Smooth muscle cell (in vitro differentiated cells): ENCODE measurements at regions not wholly inside any gene's neighbourhood (a gene's known extent, or its start where the extent isn't known, plus 50 kb on each side); places are given as distances from the start of the nearest gene placed in this dataset.

ENCODE experiments used
- DNase-seq: peaks from one replicate; lab custom pipeline; 2025; ENCODE audit not compliant: unreplicated experiment; lab: John Stamatoyannopoulos, UW
- H2AFZ ChIP-seq: fragments of 200-600 bp; sonication (generic); 2 replicates; pipeline ENCODE4 v1.6.0; 2016; ENCODE audit warnings: antibody characterized with exemption, low read depth, mild to moderate bottlenecking
- H3F3A ChIP-seq: fragments of 200-600 bp; sonication (generic); 2 replicates; pipeline ENCODE4 v1.6.0; 2017; ENCODE audit warnings: antibody characterized with exemption, low read depth
- H3K27ac ChIP-seq: fragments of 200-600 bp; sonication (generic); 2 replicates; pipeline ENCODE4 v1.5.1; 2016; ENCODE audit warnings: low read depth, mild to moderate bottlenecking
- H3K27me3 ChIP-seq: fragments of 200-600 bp; sonication (generic); 2 replicates; pipeline ENCODE4 v1.6.1; 2016; ENCODE audit warnings: low read depth, mild to moderate bottlenecking
- H3K36me3 ChIP-seq: fragments of 200-600 bp; sonication (generic); 2 replicates; pipeline ENCODE4 v1.5.1; 2016; ENCODE audit warnings: low read depth
- H3K4me1 ChIP-seq: fragments of 200-600 bp; sonication (generic); 2 replicates; pipeline ENCODE4 v1.5.1; 2016; ENCODE audit warnings: low read depth
- H3K4me2 ChIP-seq: fragments of 200-600 bp; sonication (generic); 2 replicates; pipeline ENCODE4 v1.6.0; 2016; ENCODE audit warnings: mild to moderate bottlenecking
- H3K4me3 ChIP-seq: fragments of 200-600 bp; sonication (generic); 2 replicates; pipeline ENCODE4 v1.5.1; 2016; ENCODE audit warnings: mild to moderate bottlenecking
- H3K79me2 ChIP-seq: fragments of 200-600 bp; sonication (generic); 2 replicates; pipeline ENCODE4 v1.6.0; 2016; ENCODE audit warnings: low read depth, mild to moderate bottlenecking
- H3K9ac ChIP-seq: fragments of 200-600 bp; sonication (generic); 2 replicates; pipeline ENCODE4 v1.6.0; 2016; ENCODE audit warnings: low read depth
- H3K9me3 ChIP-seq: fragments of 200-600 bp; sonication (generic); replicated peaks from 2 replicates; pipeline ENCODE4 v1.5.1; 2016; ENCODE audit warnings: low read depth
- H4K20me1 ChIP-seq: fragments of 200-600 bp; sonication (generic); 2 replicates; pipeline ENCODE4 v1.6.0; 2016; ENCODE audit warnings: low read depth
- CTCF ChIP-seq: fragments of 200-600 bp; sonication (generic); IDR thresholded peaks from 2 replicates; pipeline ENCODE4 v1.5.1; 2017; ENCODE audit warnings: borderline replicate concordance, mild to moderate bottlenecking, antibody characterized with exemption; ENCODE audit not compliant: insufficient read depth, poor library complexity, severe bottlenecking
- WGBS: methylation state at CpG from one replicate; pipeline ENCODE4 v1.1.7; 2016; ENCODE audit warnings: low lambda C conversion rate; 5-methylcytosine and 5-hydroxymethylcytosine counted together

DNA sequence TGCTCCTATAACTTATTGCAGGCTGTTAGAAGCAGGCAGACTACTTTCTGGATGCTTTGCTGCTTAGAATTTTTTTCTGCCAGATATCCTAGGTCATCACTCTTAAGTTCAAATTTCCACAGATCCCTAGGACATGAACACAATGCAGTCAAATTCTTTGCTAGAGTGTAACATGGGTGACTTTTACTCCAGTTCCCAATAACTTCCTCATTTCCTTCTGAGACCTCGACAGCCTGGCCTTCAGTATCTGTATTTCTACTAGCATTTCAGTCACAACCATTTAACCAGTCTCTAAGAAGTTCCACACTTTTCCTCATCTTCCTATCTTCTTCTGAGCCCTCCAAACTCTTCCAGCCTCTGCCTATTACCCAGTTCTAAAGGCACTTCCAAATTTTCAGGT, 60.4 kb upstream of the ZBED5 start:
- Histone ChIP-seq H2AFZ (no peak overlapping the region), H3K9ac (no peak overlapping the region), H4K20me1 (no peaks in the 10 kb centered on the region), H3K9me3 (no peaks in the 10 kb centered on the region), H3K4me1 (peaks cover 10% of the 10 kb centered on the region), H3K4me2 (no peak overlapping the region), H3K27ac (no peak overlapping the region), H3K27me3 (no peaks in the 10 kb centered on the region), H3K79me2 (no peaks in the 10 kb centered on the region), H3K36me3 (no peaks in the 10 kb centered on the region), H3F3A (peaks cover 4% of the 10 kb centered on the region), H3K4me3 (no peak overlapping the region)
- no peak for DNase-seq
- 87% methylated on average over 1 of the region's 1 CpG for WGBS
- TF ChIP-seq CTCF, result no peak

DNA sequence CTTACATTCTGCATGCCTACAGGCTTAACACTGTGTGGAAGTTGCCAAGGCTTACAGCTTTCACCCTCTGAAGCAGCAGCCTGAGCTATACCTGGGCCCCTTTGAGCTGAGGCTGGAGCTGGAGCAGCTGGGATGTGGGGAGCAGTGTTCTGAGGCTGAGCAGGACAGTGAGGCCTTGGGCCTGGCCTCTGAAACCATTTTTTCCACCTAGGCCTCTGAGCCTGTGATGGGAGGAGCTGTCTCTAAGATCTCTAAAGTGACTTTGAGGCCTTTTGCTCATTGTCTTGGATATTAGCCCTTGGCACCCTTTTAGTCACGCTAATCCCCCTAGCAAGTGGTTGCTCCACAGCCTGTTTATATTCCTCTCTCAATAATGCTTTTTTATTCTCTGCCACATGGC, 59.9 kb upstream of the ZBED5 start:
- H3K4me2 ChIP-seq, result no peak overlapping the region
- WGBS, result 96% methylated on average over 1 of the region's 1 CpG
- H3F3A ChIP-seq, result peaks cover 4% of the 10 kb centered on the region
- no peaks in the 10 kb centered on the region for H4K20me1 ChIP-seq
- H3K27me3 ChIP-seq, result no peaks in the 10 kb centered on the region
- TF ChIP-seq CTCF, result no peak
- H3K9ac ChIP-seq, result no peak overlapping the region
- peaks cover 10% of the 10 kb centered on the region for H3K4me1 ChIP-seq
- H3K9me3 ChIP-seq, result no peaks in the 10 kb centered on the region
- H3K27ac ChIP-seq, result no peak overlapping the region
- no peaks in the 10 kb centered on the region for H3K36me3 ChIP-seq
- no peak overlapping the region for H2AFZ ChIP-seq
- H3K79me2 ChIP-seq, result no peaks in the 10 kb centered on the region
- H3K4me3 ChIP-seq, result no peak overlapping the region
- DNase-seq, result no peak

- H4K20me1 ChIP-seq, result no peaks in the 10 kb centered on the region
- DNase-seq, result no peak
- H3K4me3 ChIP-seq, result no peak overlapping the region
Measured at GRCh38 chr11:10916665-10917064, 58.8 kb upstream of the ZBED5 start.

More at GRCh38 chr11:10916665-10917064, 58.8 kb upstream of the ZBED5 start:
- 0% methylated on average over 1 of the region's 1 CpG for WGBS
- Histone ChIP-seq H3K9me3 (no peaks in the 10 kb centered on the region), H3K4me2 (no peak overlapping the region), H3K27ac (no peak overlapping the region), H3F3A (peaks cover 4% of the 10 kb centered on the region), H3K36me3 (no peaks in the 10 kb centered on the region), H2AFZ (no peak overlapping the region), H3K9ac (no peak overlapping the region), H3K27me3 (no peaks in the 10 kb centered on the region), H3K4me1 (peaks cover 10% of the 10 kb centered on the region), H3K79me2 (no peaks in the 10 kb centered on the region)
- no peak for TF ChIP-seq CTCF
